ENCODE measurements at regions not wholly inside any gene's neighbourhood (a gene's known extent, or its start where the extent isn't known, plus 50 kb on each side); places are given as distances from the start of the nearest gene placed in this dataset.

DNA sequence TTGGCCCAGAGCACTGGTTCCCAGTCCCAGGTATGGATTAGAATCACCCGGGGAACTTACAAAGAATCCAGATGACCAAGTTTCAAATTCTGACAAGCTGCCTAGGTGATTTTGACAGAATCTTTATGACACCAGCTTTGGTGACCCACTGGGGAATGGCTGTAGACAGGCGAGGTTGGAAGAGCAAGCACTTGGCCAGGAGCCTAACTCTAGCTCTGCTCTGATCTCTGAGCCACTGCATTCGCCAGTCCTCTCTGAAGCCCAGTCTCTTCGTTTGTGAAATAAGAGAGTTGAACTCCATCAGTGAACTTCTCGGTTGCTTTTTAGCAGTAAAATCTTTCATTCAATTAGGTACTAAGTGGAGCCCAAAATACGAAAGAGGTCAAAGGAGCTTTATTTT lies 161.2 kb downstream of the VEGFA start:
- TF ChIP-seq, protein P1, sequence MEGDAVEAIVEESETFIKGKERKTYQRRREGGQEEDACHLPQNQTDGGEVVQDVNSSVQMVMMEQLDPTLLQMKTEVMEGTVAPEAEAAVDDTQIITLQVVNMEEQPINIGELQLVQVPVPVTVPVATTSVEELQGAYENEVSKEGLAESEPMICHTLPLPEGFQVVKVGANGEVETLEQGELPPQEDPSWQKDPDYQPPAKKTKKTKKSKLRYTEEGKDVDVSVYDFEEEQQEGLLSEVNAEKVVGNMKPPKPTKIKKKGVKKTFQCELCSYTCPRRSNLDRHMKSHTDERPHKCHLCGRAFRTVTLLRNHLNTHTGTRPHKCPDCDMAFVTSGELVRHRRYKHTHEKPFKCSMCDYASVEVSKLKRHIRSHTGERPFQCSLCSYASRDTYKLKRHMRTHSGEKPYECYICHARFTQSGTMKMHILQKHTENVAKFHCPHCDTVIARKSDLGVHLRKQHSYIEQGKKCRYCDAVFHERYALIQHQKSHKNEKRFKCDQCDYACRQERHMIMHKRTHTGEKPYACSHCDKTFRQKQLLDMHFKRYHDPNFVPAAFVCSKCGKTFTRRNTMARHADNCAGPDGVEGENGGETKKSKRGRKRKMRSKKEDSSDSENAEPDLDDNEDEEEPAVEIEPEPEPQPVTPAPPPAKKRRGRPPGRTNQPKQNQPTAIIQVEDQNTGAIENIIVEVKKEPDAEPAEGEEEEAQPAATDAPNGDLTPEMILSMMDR (IDR thresholded peaks at IDR 0.05; ENCODE audit: insufficient read depth, low read length, poor library complexity, severe bottlenecking) = no peak
- TF ChIP-seq EZH2phosphoT487 (conservative IDR thresholded peaks at IDR 0.05; ENCODE audit: low read length) = no peak

All from SU-DHL-6 (cell line).